Psoas muscle (tissue), 7 donors: ENCODE measurements at regions not wholly inside any gene's neighbourhood (a gene's known extent, or its start where the extent isn't known, plus 50 kb on each side); places are given as distances from the start of the nearest gene placed in this dataset.
A peak's percentile ranks its signal among the peaks of the same experiment; 100 is the strongest.
"Not testable (repeated sequence)": the region's sequence is repeated elsewhere in the genome, so short reads cannot be mapped to it uniquely, and the experiment has no call there.

Source experiments
- ATAC-seq, 4 donors: fragments of 200-7000 bp; cut with Tn5 transposase; one replicate each; pipeline ENCODE4 v1.9.1; 2020; ENCODE audit warnings: moderate library complexity in 3 of 4, mild to moderate bottlenecking in 2 of 4
- DNase-seq, 2 donors: peaks; one replicate each; pipeline ENCODE4 v3.0.0-alpha.2; 2020
- H3K27ac ChIP-seq: fragments of 200-600 bp; one replicate; pipeline ENCODE4 v1.8.0; 2022
- H3K27me3 ChIP-seq, 3 donors: fragments of 200-600 bp in 1 of 3; one replicate each; pipeline versions ENCODE4 v1.6.1 to v1.8.0; 2013 to 2022; ENCODE audit warnings: low read length in 2 of 3, mild to moderate bottlenecking in 2 of 3, moderate library complexity in 1 of 3; ENCODE audit not compliant: insufficient read depth in 3 of 3
- H3K36me3 ChIP-seq, 2 donors: fragments of 200-600 bp in 1 of 2; one replicate each; pipeline versions ENCODE4 v1.6.1 to v1.8.0; 2013 to 2022; ENCODE audit warnings: low read depth in 1 of 2, mild to moderate bottlenecking in 1 of 2, moderate library complexity in 1 of 2; ENCODE audit not compliant: insufficient read depth in 1 of 2
- H3K4me1 ChIP-seq: fragments of 200-600 bp; one replicate; pipeline ENCODE4 v1.8.0; 2022
- H3K4me3 ChIP-seq: fragments of 200-600 bp; one replicate; pipeline ENCODE4 v1.8.0; 2022; ENCODE audit warnings: mild to moderate bottlenecking
- H3K9me3 ChIP-seq: fragments of 200-600 bp; one replicate; pipeline ENCODE4 v1.8.0; 2022
- CTCF ChIP-seq: fragments of 200-600 bp; IDR thresholded peaks from one replicate; pipeline ENCODE4 v1.8.0; 2022; ENCODE audit warnings: antibody characterized with exemption
- WGBS, 3 donors: extraction: QIAGEN DNeasy Blood & Tissue Kit; methylation state at CpG; one replicate each; pipeline versions ENCODE4 v1.1.6 to v1.1.7; 2013; 5-methylcytosine and 5-hydroxymethylcytosine counted together
- intact Hi-C, 2 donors: fragments of 100-400 bp; cut with DNase I; formaldehyde crosslinking; loops; one replicate each; pipeline versions ENCODE4 v1.11.0 to v1.14.2; 2022
- donor health status: healthy with polysubstance abuse.
- donor health status: DM: no; HTN: no; CAD: no; lungs with moderate emphysema.
- donor health status: Bipolar disorder and iron deficiency.
- donor health status: healthy.
- donor health status: DM: yes; HTN: yes; CAD: no.
- donor health status: DM: no; HTN: no; CAD: no.
- donor health status: DM: yes; HTN: yes; CAD: no.

GRCh38 chr4:150008546-150008945 is 69.7 kb upstream of the DCLK2 start:
- DNase-seq (no peak), ATAC-seq (no peak)
- Histone ChIP-seq H3K27me3 (no peaks in the 10 kb centered on the region), H3K27ac (no peak overlapping the region), H3K4me3 (no peak overlapping the region), H3K9me3 (no peaks in the 10 kb centered on the region), H3K4me1 (no peaks in the 10 kb centered on the region), H3K36me3 (no peaks in the 10 kb centered on the region)
- intact Hi-C loops: loop anchor here (5.0 to 10.0 kb wide), 2 partner anchors 206 to 234 kb away; no protein-coding TSS in a partner anchor
- WGBS, 3 donors: 69 to 78% (median 78%) methylated on average over 2 of the region's 2 CpGs
- no peak for TF ChIP-seq CTCF

- no peak for DNase-seq
- H3K27me3 ChIP-seq: no peaks in the 10 kb centered on the region
- no peak for TF ChIP-seq CTCF
- no peak overlapping the region for H3K27ac ChIP-seq
- no peaks in the 10 kb centered on the region for H3K9me3 ChIP-seq
- no peaks in the 10 kb centered on the region for H3K4me1 ChIP-seq
- H3K36me3 ChIP-seq: no peaks in the 10 kb centered on the region
- intact Hi-C loops: loop anchor here (5.0 to 10.0 kb wide), 2 partner anchors 205 to 233 kb away; no protein-coding TSS in a partner anchor
- 85 to 95% (median 92%) methylated on average over 2 of the region's 2 CpGs for WGBS, 3 donors
- ATAC-seq: no peak
- H3K4me3 ChIP-seq: no peak overlapping the region
Measured at GRCh38 chr4:150009533-150009932, 68.7 kb upstream of the DCLK2 start.

- peak in 2 of 4 donors; percentile 46 to 63 for ATAC-seq
- Histone ChIP-seq H3K4me3 (no peak overlapping the region), H3K27me3 (no peaks in the 10 kb centered on the region), H3K27ac (no peak overlapping the region), H3K4me1 (no peaks in the 10 kb centered on the region), H3K9me3 (no peaks in the 10 kb centered on the region), H3K36me3 (no peaks in the 10 kb centered on the region)
- 25 to 30% (median 28%) methylated on average over 6 of the region's 6 CpGs for WGBS, 3 donors
- DNase-seq: no peak
- intact Hi-C loops: no loop called here
- TF ChIP-seq CTCF: peak; percentile 45
Measured at GRCh38 chr4:150010525-150011126, 67.6 kb upstream of the DCLK2 start.

- ATAC-seq (no peak), DNase-seq (no peak)
- no peaks in the 10 kb centered on the region for H3K27me3 ChIP-seq
- no peak for TF ChIP-seq CTCF
- H3K27ac ChIP-seq: no peak overlapping the region
- H3K4me3 ChIP-seq: no peak overlapping the region
- 93 to 99% (median 95%) methylated on average over 3 of the region's 3 CpGs for WGBS, 3 donors
- no peaks in the 10 kb centered on the region for H3K9me3 ChIP-seq
- H3K4me1 ChIP-seq: no peaks in the 10 kb centered on the region
- intact Hi-C loops: no loop called here
- no peaks in the 10 kb centered on the region for H3K36me3 ChIP-seq
Measured at GRCh38 chr4:150012851-150013360, 65.3 kb upstream of the DCLK2 start.

GRCh38 chr4:150015910-150016309 is 62.3 kb upstream of the DCLK2 start:
- intact Hi-C loops, DNase-seq, H3K9me3 ChIP-seq, H3K4me3 ChIP-seq, ATAC-seq, H3K27ac ChIP-seq, H3K4me1 ChIP-seq, H3K27me3 ChIP-seq, H3K36me3 ChIP-seq: not testable (repeated sequence)

- H3K27me3 ChIP-seq, intact Hi-C loops: not testable (repeated sequence)
Measured at GRCh38 chr4:150016621-150017020, 61.6 kb upstream of the DCLK2 start.

More at GRCh38 chr4:150016621-150017020, 61.6 kb upstream of the DCLK2 start:
- not testable (repeated sequence) for H3K36me3 ChIP-seq, H3K27ac ChIP-seq, ATAC-seq, H3K9me3 ChIP-seq, H3K4me3 ChIP-seq, DNase-seq, H3K4me1 ChIP-seq
- WGBS, 3 donors: 84 to 100% (median 89%) methylated on average over 1 of the region's 1 CpG
